GM08714 (cell line): ENCODE measurements at regions not wholly inside any gene's neighbourhood (a gene's known extent, or its start where the extent isn't known, plus 50 kb on each side); places are given as distances from the start of the nearest gene placed in this dataset.

Source experiments
- H3K4me3 ChIP-seq: fragments of 200-500 bp; sonication (Bioruptor generic); 2 replicates; pipeline ENCODE4 v1.5.1; 2014; ENCODE audit warnings: mild to moderate bottlenecking, low read length, inconsistent platforms
- ZNF274 ChIP-seq: IDR thresholded peaks from 2 replicates; pipeline ENCODE4 v1.6.1; 2012; ENCODE audit warnings: mild to moderate bottlenecking, low read depth, low read length

GRCh38 chr16:72666267-72666666 lies 381.7 kb downstream of the ZFHX3 start:
- no peak for TF ChIP-seq ZNF274

DNA sequence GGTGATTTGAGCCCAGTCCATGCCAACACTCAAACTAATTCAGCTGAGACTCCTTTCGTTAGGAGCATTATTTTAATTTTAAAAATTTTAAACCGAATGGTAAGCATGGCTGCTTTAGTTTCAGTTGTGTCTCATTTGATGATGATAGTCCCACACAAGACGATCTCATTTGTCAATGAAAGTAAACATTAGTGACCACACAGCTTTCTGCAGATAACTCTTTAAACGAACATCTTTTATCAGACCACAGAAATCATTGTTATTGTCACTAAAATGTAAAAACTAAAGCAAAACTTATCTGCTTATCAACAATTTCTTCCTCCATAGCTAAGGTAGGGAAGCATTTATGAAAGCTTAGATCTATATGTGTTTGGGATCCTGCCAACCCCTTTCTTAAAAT lies 382.2 kb downstream of the ZFHX3 start:
- H3K4me3 ChIP-seq: peak overlapping the region; percentile 91
- TF ChIP-seq ZNF274: no peak

More at GRCh38 chr16:72666267-72666666, 381.7 kb downstream of the ZFHX3 start:
- no peak overlapping the region for H3K4me3 ChIP-seq

DNA sequence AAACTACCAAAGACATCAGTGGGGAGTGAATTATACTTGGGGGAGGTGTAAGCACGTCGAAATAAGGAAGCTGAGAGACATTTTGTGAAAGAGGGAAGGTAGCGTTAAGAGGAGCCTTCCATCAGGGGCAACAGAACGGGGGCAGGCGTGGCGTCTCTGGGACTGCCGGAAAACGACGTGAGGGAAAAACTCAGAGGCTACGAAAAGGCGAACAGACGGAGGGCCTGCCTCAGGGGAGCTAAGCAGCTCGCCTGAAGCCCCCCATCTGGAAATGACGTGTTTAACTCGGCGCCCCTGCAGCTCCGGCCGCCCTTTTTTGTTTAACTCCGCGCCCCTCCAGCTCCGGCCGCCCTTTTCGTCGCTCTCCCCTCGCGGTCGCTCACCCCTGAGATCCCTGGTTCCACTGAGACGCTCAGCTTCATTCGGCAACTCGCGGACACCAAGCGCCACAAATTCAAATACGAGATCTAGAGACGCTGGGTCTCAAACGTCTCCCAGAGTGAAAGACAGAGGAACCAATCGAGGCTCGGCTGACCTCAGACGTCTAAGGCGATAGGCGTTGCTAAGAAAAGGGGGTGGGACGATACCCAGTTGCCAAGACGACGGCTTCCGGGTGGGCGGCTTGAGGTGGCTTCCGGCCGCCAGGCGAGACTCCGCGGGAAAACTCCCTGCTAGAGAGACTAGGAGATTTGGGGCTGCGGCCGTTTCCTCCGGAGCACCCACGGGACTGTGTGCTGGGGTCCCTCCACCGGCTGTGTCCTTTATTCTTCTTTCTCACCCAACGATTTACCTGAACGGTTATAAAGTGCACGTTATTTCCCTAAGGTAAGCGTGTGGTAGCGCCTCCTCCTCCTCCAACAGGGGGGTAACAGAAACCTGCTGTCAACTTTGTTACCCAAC lies 383.2 kb downstream of the ZFHX3 start:
- peak overlapping the region; percentile 91 for H3K4me3 ChIP-seq
- no peak for TF ChIP-seq ZNF274

- TF ChIP-seq ZNF274: no peak
- H3K4me3 ChIP-seq: peak overlapping the region; percentile 91
Observed at GRCh38 chr16:72664056-72664508, 383.8 kb downstream of the ZFHX3 start.

DNA sequence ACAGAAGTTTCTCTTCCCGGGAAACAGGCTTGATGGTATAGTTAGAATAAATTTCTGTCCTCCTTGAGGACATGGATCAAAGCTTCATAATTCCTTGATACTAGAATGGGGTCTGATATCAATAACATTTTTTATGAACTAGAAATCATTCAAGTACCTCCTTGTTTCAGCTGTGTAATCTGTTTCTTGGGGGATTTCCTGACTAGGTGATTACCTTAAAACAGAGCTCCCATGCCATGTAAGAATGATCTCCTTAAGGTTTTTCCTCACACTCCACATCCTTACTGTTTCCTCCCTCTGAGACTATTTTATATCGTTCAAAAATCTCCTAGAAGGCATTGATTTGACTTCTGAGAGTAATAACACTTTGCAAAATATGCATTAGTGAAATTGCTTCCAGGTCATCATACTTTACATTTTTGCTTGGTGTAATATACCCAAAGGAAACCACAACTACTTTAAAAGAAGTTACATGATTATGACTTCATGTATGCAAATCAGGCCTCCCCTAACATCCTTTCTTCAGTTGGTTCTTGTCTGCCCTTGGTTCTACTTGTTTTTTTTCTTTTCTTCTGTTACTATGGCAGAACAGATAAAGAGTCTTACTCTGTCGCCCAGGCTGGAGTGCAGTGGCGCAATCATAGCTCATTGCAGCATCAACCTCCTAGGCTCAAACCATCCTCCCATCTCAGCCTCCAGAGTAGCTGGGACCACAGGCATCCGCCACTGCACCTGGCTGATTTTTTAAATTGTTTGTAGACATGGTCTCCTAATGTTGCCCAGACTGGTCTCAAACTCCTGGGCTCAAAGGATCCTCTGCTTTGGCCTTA lies 388.8 kb downstream of the ZFHX3 start:
- no peak for TF ChIP-seq ZNF274
- H3K4me3 ChIP-seq: no peak overlapping the region; the same call in 1 of the 2 replicates

GRCh38 chr16:72657791-72658190 lies 390.1 kb downstream of the ZFHX3 start:
- H3K4me3 ChIP-seq: peak overlapping the region; percentile 32; the same call in 1 of the 2 replicates
- TF ChIP-seq ZNF274: no peak

DNA sequence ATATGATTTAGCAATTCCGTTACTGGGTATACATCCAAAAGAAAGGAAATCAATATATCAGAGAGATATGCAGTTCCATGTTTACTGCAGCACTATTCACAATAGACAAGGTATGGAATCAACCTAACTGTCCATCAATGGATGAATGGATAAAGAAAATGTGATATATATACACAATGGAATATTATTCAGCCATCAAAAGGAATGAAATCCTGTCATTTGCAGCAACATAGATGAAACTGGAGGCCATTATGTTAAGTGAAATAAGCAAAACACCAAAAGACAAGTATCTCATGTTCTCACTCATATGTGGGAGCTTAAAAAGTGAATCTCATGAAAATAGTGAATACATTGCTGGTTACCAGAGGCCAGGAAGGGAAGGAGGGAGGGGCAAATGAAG lies 390.8 kb downstream of the ZFHX3 start:
- TF ChIP-seq ZNF274: no peak
- H3K4me3 ChIP-seq: no peak overlapping the region

DNA sequence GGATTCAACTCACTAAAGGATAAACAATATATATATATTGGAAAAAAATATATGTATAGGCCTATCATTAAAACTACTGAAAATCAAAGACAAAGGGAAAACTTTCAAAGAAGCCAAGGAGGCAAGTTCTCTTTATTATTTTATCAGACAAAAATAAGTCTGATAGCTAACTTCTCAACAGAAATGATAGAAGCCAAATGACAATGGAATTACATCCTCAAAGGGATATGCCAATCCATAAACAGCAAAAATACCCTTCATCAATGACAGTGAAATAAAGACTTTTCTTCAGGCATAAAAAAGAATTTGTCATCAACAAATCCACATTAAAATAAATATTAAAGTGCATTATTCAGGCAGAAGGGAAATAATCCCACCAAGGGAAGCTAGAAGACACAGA lies 393.4 kb downstream of the ZFHX3 start:
- no peak for TF ChIP-seq ZNF274
- no peak overlapping the region for H3K4me3 ChIP-seq

DNA sequence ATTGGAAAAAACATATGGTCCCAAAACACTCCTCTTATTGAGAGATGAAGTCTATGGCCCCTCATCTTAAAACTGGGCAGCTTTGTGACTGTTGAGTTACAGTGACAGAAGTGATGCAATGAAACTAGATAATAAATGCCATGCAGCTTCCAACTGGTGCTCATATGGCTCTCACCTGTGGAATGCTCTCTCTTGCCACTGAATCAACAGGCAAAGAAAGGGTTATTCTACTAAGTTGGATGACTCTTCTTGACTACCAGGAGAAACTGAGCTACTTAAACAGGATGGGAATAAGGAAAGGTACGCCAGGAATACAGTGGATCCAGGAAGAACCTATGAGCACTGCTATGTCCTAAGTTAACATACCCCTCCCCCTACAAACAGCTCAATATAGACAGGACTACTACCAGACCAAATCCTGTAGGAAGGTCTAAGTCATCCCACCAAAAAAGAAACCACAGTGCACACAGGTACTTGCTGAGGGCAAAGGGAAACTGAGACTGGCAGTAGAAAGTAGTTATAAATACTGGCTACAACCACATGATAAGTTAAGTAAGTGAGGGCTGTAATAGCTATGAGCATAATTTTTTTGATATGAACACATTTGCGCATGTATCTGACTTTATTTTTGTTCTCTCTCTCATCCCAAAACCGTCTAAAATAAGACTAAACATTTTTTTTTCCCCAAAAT lies 398.5 kb downstream of the ZFHX3 start:
- TF ChIP-seq ZNF274: no peak
- H3K4me3 ChIP-seq: no peak overlapping the region

GRCh38 chr16:72646615-72647014 lies 401.3 kb downstream of the ZFHX3 start:
- H3K4me3 ChIP-seq: no peak overlapping the region
- TF ChIP-seq ZNF274: no peak

DNA sequence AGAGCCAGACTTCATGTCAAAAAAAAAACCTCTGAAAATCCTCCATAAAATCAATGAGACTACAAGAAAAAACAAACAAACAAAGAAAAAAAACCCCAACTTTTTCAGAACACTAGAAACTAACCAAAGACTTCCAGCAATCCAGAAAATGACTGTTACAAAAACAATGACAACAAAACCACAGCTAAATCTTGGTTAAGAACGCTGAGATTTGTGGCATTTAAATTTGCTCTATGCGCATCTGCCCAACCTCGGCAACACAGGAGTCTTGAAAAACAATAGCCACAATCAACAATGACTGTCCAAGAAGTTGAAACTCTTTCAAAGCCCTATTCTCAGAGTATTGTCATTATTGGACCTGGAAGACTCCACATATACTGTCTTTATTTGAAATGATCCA lies 402.4 kb downstream of the ZFHX3 start:
- no peak for TF ChIP-seq ZNF274
- no peak overlapping the region for H3K4me3 ChIP-seq

GRCh38 chr16:72644911-72645310 lies 403.0 kb downstream of the ZFHX3 start:
- H3K4me3 ChIP-seq: no peak overlapping the region
- TF ChIP-seq ZNF274: no peak

DNA sequence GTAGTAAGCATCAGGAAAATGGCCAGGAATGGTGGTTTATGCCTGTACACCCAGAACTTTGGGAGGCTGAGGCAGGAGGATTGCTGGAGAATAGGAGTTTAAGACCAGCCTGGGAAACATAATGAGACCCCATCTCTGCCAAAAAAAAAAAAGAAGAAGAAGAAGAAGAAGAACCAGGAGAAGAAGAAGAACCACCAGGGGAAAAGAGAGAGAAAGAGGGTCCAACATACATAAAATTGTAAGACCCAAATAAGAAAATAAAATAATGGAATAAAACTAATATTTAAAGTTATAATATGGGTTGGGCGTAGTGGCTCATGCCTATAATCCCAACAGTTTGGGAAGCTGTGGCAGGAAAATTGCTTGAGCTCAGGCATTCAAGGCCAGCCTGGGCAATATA lies 408.4 kb downstream of the ZFHX3 start:
- no peak for TF ChIP-seq ZNF274

GRCh38 chr16:72637306-72637705 lies 410.6 kb downstream of the ZFHX3 start:
- H3K4me3 ChIP-seq: no peak overlapping the region
- no peak for TF ChIP-seq ZNF274

More for the DNA sequence above, 408.4 kb downstream of the ZFHX3 start:
- no peak overlapping the region for H3K4me3 ChIP-seq
